ENCODE measurements at regions not wholly inside any gene's neighbourhood (a gene's known extent, or its start where the extent isn't known, plus 50 kb on each side); places are given as distances from the start of the nearest gene placed in this dataset.

- TF ChIP-seq ZNF337 (CRISPR knock-in tag; IDR thresholded peaks at IDR 0.05; ENCODE audit: borderline replicate concordance, low read depth) (no peak), ZNF737 (CRISPR knock-in tag; IDR thresholded peaks at IDR 0.05; ENCODE audit: borderline replicate concordance) (no peak), RORA (CRISPR knock-in tag; IDR thresholded peaks at IDR 0.05) (no peak), ZNF562 (CRISPR knock-in tag; IDR thresholded peaks at IDR 0.05; ENCODE audit: borderline replicate concordance) (no peak), ZNF777 (CRISPR knock-in tag; IDR thresholded peaks at IDR 0.05) (no peak), ZNF225 (CRISPR knock-in tag; IDR thresholded peaks at IDR 0.05) (no peak), ZNF138 (CRISPR knock-in tag; IDR thresholded peaks at IDR 0.05; ENCODE audit: low read depth) (no peak), TBP (CRISPR knock-in tag; IDR thresholded peaks at IDR 0.05) (no peak), ZNF441 (CRISPR knock-in tag; IDR thresholded peaks at IDR 0.05; ENCODE audit: borderline replicate concordance) (no peak), IRF2 (CRISPR knock-in tag; IDR thresholded peaks at IDR 0.05) (no peak), SPEN (CRISPR knock-in tag; IDR thresholded peaks at IDR 0.05; ENCODE audit: low read depth) (no peak)
Observed at GRCh38 chr9:95609426-95609825, 92.7 kb upstream of the PTCH1 start (continued).

- FAIRE-seq (no peak), DNase-seq (ENCODE audit: low spot score) (no peak), ATAC-seq (no peak)
- H3K4me3 ChIP-seq (replicated peaks in 1 of 3; ENCODE audit: insufficient read depth in 1 of 3, low read depth in 2 of 3, low read length in 3 of 3): no peak overlapping the region
- 0% methylated on average over 1 of the region's 1 CpG for WGBS (ENCODE audit: low lambda C conversion rate)
- H3K4me1 ChIP-seq (ENCODE audit: insufficient read depth, low read length): no peaks in the 10 kb centered on the region
- ChIA-PET POLR2A (no interaction called here), CTCF (ENCODE audit: low intra/inter-chr PET ratio, low total read pairs) (no interaction called here)
- no peaks in the 10 kb centered on the region for H3K36me3 ChIP-seq (replicated peaks in 1 of 2; ENCODE audit: control insufficient read depth in 1 of 2, insufficient read depth in 2 of 2, low read length in 2 of 2)
- H2AFZ ChIP-seq (ENCODE audit: low read length): no peak overlapping the region
- H3K27ac ChIP-seq (ENCODE audit: extremely low read length, insufficient read depth, low read length): no peak overlapping the region
- no peaks in the 10 kb centered on the region for H3K79me2 ChIP-seq (ENCODE audit: insufficient read depth, low read length)
- BruUV-seq (replicated peaks): no TSS peak
- intact Hi-C loops (cut with micrococcal nuclease; ENCODE audit: unreplicated experiment): no loop called here
- no peaks in the 10 kb centered on the region for H4K20me1 ChIP-seq (ENCODE audit: insufficient read depth, low read length)
- H3K27me3 ChIP-seq (ENCODE audit: control insufficient read depth in 1 of 2, insufficient read depth in 2 of 2, low read length in 2 of 2): peaks cover 1 to 25% of the 10 kb centered on the region in 2 experiments; a peak in 2 of 5 replicates
- no peaks in the 10 kb centered on the region for H3K9me3 ChIP-seq (ENCODE audit: low read length)
- H3K9ac ChIP-seq (ENCODE audit: insufficient read depth, low read depth, low read length): no peak overlapping the region
- in situ Hi-C loops (cut with HindIII; ENCODE audit: extremely low pct_ligation_motif_present, low pct_unique_long_range_greater_than_20kb): no loop called here
- no peak overlapping the region for H3K4me2 ChIP-seq (ENCODE audit: low read depth, low read length)
- no peak for TF ChIP-seq BCL6 (CRISPR knock-in tag; IDR thresholded peaks at IDR 0.05)
- no peak for TF ChIP-seq ZNF205 (CRISPR knock-in tag; IDR thresholded peaks at IDR 0.05)
- no peak for TF ChIP-seq ZNF691 (CRISPR knock-in tag; IDR thresholded peaks at IDR 0.05; ENCODE audit: borderline replicate concordance, low read depth)
- TF ChIP-seq SRY (CRISPR knock-in tag; IDR thresholded peaks at IDR 0.05): no peak
- TF ChIP-seq NCOA2 (CRISPR knock-in tag; IDR thresholded peaks at IDR 0.05): no peak
- TF ChIP-seq MTERF4 (CRISPR knock-in tag; IDR thresholded peaks at IDR 0.05): no peak
- TF ChIP-seq ZSCAN21 (CRISPR knock-in tag; IDR thresholded peaks at IDR 0.05; ENCODE audit: borderline replicate concordance): no peak
- TF ChIP-seq, protein P1, sequence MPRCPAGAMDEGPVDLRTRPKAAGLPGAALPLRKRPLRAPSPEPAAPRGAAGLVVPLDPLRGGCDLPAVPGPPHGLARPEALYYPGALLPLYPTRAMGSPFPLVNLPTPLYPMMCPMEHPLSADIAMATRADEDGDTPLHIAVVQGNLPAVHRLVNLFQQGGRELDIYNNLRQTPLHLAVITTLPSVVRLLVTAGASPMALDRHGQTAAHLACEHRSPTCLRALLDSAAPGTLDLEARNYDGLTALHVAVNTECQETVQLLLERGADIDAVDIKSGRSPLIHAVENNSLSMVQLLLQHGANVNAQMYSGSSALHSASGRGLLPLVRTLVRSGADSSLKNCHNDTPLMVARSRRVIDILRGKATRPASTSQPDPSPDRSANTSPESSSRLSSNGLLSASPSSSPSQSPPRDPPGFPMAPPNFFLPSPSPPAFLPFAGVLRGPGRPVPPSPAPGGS (CRISPR knock-in tag; IDR thresholded peaks at IDR 0.05): no peak
- TF ChIP-seq, protein P2, sequence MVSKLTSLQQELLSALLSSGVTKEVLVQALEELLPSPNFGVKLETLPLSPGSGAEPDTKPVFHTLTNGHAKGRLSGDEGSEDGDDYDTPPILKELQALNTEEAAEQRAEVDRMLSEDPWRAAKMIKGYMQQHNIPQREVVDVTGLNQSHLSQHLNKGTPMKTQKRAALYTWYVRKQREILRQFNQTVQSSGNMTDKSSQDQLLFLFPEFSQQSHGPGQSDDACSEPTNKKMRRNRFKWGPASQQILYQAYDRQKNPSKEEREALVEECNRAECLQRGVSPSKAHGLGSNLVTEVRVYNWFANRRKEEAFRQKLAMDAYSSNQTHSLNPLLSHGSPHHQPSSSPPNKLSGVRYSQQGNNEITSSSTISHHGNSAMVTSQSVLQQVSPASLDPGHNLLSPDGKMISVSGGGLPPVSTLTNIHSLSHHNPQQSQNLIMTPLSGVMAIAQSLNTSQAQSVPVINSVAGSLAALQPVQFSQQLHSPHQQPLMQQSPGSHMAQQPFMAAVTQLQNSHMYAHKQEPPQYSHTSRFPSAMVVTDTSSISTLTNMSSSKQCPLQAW (CRISPR knock-in tag; IDR thresholded peaks at IDR 0.05): no peak
- no peak for TF ChIP-seq ZNF446 (CRISPR knock-in tag; IDR thresholded peaks at IDR 0.05)
- no peak for TF ChIP-seq DR1 (CRISPR knock-in tag; IDR thresholded peaks at IDR 0.05)
- TF ChIP-seq ZNF143 (CRISPR knock-in tag; IDR thresholded peaks at IDR 0.05): no peak
Observed at GRCh38 chr9:95608341-95608740, 91.6 kb upstream of the PTCH1 start.

All from HepG2 (cell line).